GM12873 (cell line): ENCODE measurements at regions not wholly inside any gene's neighbourhood (a gene's known extent, or its start where the extent isn't known, plus 50 kb on each side); places are given as distances from the start of the nearest gene placed in this dataset.

Experiments used
- CTCF ChIP-seq: IDR thresholded peaks from 2 replicates; pipeline ENCODE4 v1.5.1; 2012; ENCODE audit warnings: low read depth, mild to moderate bottlenecking, moderate library complexity, low read length, control low read depth; ENCODE audit not compliant: insufficient read depth; ENCODE audit errors: missing control alignments

DNA sequence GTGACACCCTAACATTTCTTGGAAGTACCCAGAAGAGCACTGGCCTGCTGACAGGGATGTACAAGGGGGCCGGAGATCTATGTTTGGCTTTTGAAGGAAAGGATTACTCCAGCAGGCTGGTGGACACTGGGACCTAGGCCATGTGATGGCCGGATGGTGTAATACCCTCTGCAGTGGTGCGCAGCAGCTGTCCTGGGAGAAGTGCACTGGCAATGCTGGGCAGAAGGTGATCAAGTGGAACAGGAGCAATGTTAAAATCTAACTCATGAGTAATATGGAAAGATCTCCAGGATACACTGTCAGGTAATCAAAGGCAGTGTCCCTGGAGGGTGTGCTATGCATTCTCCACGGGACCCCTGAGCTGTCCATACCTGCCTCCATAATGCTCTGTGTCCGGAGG is 71.2 kb upstream of the POMGNT2 start:
- TF ChIP-seq CTCF, result no peak

DNA sequence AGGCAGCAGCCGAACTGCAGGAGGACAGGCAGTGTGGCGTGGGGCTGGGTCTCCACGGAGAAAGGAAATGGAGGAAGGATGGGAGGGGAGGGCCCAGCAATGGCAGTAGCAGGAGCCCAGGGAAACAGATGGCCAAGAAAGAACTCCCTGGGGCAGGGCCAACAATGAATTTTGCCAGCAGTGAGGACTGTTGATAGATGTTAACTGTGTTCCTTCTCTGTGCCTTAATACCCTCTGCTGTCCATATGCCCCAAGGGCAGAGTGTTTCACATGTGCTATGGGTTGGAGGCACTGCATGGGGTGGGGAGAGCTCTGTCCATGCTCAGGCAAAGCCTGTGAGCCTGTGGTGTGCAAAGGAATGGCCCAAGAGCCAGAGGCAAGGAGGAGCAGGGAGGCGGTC is 70.8 kb upstream of the POMGNT2 start:
- TF ChIP-seq CTCF, result no peak

GRCh38 chr3:43175541-43175940 is 69.7 kb upstream of the POMGNT2 start:
- no peak for TF ChIP-seq CTCF

DNA sequence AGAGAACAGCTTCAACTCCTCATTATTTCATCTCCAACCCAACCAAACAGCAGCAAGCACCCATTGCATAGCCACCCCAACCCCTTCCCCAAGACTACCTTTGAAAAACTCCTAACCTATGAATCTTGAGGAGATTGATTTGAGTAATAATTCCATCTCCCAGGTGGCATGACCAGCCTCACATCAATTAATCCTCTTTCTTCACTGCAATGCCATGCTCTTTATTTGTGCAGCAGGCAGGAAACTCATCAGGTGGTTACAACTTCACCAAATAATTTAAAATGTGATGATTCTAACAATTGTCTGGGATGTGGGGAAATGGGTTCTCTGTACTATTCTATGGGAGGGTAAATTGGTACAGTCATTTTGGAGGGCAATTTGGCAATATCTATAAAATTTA is 68.1 kb upstream of the POMGNT2 start:
- no peak for TF ChIP-seq CTCF

DNA sequence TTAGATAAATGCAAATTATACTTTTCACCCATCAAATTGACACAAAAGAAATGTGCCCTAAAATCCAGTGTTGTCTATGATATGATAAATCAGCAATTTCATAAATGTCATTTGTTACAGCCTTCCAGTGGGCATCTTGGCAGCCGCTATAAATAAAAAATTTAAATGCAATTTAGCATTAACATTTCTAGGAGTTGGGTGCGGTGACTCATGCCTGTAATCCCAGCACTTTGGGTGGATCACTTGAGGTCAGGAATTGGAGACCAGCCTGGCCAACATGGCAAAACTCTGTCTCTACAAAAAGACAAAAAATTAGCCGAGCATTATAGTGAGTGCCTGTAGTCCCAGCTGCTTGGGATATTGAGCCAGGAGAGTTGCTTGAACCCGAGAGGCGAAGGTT is 65.9 kb upstream of the POMGNT2 start:
- no peak for TF ChIP-seq CTCF

DNA sequence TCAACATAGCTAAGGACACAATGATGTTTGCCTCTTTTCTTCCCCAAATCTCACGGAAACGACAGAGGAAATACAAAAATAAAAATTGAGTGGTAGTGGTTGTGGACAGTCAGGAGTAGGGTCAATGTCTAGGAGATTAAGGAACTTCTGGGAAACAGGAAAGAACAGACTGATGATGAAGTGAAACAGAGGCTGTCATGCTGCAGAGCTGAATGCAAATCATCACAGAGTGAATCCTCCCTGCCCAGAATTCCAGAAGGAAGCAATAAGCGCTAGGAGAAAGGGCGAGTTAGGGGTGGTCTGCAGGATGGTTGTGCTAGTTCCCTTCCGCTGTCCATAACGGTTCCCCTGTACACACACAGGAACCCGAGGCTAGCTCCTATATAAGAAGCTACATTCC is 64.7 kb upstream of the POMGNT2 start:
- no peak for TF ChIP-seq CTCF

- no peak for TF ChIP-seq CTCF
Observed at GRCh38 chr3:43169987-43170386, 64.1 kb upstream of the POMGNT2 start.

- TF ChIP-seq CTCF, result no peak
Observed at GRCh38 chr3:43166406-43166805, 60.5 kb upstream of the POMGNT2 start.
